ENCODE measurements at regions not wholly inside any gene's neighbourhood (a gene's known extent, or its start where the extent isn't known, plus 50 kb on each side); places are given as distances from the start of the nearest gene placed in this dataset.

DNA sequence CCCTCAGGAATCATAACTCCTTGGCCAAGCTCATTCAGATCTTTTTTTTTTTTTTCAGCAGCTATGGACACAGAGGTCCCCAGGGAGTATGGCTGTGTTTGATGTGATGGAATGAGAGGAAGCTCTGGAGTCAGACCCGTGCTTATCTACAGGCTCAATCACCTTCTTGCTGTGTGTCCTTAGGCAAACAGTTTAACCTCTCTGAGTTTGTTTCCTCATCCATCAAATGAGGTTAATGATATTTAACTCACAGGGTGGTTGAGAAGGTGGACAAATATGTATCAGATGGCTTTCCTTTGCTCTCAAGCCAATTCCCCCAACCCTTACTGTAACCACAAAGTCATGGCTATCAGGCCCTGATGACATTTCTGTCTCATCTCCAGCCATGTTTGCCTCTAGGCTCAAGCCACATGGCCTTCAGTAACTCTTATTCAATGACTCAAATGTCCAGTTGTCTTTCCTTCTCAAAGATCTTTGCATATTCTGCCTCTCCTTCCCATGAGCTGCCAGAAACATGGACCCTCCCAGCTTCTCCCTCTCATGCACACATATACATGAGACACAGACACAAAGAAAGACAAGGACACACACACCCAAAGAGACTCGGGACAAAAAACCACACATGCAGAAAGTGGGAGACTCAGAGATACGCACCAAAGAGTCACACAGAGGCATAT lies 303.5 kb upstream of the KAZN start:
- no peak for DNase-seq (ENCODE audit: low spot score)
- ATAC-seq: no peak

- ATAC-seq: no peak
- no peak for DNase-seq (ENCODE audit: low spot score)
Measured at GRCh38 chr1:14296795-14297194, 301.7 kb upstream of the KAZN start.

- no peak for ATAC-seq
- no peak for DNase-seq (ENCODE audit: low spot score)
Measured at GRCh38 chr1:14297356-14297755, 301.1 kb upstream of the KAZN start.

DNA sequence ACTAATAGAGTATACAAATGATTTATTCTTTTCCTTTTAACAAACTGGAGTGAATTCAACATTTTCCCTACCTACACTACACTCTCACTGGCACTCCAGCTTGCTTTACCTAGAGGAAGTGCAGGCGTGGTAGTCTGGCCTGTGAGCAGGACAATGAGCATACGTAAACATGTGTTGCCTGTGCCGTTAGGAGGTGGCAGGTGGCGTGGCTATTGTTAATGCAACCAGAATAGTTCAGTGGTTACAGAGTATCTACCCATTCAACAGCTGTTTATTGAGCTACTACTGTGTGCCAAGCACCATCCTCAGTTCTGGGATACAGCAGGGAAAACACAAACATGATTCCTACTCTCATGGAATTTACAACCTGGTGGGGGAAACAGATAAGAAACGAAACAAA lies 299.7 kb upstream of the KAZN start:
- ATAC-seq: no peak
- DNase-seq (ENCODE audit: low spot score): no peak

DNA sequence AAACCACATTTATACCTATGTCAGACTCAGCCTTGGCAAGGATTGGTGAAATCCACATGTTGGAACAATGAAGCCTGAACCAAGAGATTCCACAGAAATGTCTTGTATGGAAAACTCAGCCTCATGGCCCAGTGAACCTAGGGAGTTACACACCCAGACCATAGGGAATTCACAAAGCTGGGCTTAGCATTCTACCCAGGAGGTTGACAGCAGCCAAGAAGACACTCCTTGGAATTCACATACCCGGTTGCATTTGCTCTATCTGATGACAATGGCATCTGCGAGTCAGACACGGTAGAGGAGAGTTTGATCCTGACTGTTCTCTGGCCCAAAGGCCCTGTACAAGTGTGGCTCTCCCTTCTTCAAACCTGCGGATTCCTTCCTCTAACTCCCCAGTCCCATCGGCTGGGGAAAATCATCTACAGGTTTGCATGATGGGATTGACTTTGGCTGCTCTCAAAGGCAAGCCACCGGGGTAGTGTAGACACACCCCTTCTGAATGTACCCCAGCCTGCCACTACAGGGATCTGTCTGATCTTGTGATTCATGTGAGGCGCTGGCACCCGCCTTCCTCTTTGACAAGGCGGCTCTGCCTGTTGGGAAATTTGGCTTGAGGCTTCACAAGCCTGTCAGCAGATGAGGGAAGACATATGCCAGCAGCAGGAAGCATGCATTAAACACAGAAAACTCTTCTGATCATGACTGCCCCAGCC lies 297.3 kb upstream of the KAZN start:
- ATAC-seq (no peak), DNase-seq (ENCODE audit: low spot score) (no peak)

DNA sequence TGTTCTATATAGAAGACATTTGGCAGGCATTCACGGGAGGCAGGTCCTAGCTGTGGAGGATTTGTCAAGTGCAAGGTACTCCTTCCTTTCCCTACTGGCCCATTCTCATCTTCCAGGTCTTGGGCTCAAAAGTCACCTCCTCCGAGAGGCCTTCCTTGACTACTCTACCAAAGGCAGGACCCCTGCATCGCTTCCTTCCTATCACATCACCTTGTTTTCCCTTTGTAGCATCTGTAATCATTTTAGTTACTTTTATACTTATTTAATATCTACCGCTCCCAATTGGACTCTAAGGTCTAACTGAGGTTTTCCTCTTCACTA lies 296.8 kb upstream of the KAZN start:
- ATAC-seq: no peak
- DNase-seq (ENCODE audit: low spot score): no peak

DNA sequence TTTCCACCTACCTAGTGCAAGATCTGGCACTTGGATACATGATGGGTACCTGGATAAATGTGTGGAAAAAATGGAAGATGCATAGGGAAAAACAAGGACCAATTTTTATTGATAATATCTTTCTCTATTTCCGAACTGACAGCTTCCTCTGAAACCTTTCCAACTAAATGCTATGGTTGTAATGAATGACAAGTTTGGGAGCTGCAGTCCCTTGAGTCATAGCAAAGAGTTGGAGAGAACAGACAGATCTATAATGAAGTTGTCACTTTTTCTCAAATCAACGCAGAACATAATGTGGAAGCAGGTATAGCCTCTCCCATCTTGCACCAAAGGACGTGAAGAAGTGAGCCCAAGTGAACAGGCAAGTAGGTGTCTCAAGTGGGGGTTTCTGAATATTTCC lies 296.5 kb upstream of the KAZN start:
- no peak for DNase-seq (ENCODE audit: low spot score)
- ATAC-seq: no peak

GRCh38 chr1:14303011-14303410 lies 295.5 kb upstream of the KAZN start:
- no peak for ATAC-seq
- DNase-seq (ENCODE audit: low spot score): no peak

DNA sequence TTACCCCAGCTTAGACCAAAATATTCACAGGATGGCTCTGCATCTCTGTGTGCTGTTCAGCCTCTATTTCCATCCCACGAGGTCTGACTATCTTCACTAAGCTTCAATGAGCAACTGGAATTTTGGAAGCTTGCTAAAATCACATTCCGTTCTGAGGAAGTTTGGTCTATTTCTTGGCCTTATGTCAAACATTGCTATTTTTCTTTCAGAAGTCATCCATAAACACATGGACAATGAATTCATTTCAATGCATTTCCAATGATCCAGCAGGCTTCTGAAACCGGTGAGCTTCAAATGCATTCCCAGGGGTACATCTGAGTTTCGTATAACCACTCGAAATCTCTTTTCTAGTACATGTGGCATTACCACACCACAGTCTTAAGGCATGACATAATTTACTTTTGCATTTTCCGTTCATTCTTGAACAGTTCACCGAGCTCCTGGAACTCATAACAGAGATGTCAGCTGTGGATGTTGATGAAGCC lies 294.1 kb upstream of the KAZN start:
- DNase-seq (ENCODE audit: low spot score) (no peak), ATAC-seq (no peak)

DNA sequence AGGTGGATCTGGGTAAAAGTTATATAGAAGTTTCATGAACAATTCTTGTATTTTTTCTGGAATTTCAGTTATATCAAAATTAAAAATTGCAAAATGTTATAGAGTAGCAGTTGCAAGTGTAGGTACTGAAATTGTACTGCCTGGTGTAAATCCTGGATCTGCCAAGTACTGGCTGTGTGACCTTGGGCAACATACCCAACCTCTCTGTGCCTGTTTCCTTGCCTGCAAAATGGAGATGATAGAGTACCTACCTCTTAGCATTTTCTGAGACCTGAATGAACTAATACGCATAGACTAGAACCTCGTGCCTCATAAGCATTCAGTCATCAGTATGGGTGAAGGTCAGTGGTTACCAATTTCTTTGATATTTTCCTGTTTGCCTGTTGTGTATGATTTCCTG lies 290.0 kb upstream of the KAZN start:
- no peak for ATAC-seq
- no peak for DNase-seq (ENCODE audit: low spot score)

DNA sequence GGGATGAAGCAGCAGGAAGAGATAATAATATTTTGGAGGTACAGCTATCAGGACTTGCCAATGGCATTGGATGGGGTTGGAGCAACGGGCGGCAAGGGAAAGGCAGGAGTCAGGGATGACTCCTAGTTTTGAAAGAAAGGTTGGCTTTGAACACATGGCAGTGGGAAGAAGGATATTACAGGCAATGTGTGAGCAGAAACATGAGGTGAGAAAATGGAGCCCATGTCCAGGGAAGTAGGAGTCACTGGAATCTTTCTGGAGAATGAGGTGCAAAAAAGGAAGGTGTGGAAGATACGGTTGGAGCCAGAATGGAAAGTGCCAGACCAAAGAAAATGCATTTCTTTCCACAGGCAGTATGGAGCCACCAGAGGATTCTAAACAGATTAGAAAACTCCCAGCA lies 288.5 kb upstream of the KAZN start:
- ATAC-seq: no peak

GRCh38 chr1:14310476-14310875 lies 288.0 kb upstream of the KAZN start:
- no peak for DNase-seq (ENCODE audit: low spot score)
- no peak for ATAC-seq

More for the DNA sequence above, 288.5 kb upstream of the KAZN start:
- DNase-seq (ENCODE audit: low spot score): no peak

GRCh38 chr1:14313731-14314431 lies 284.6 kb upstream of the KAZN start:
- DNase-seq (ENCODE audit: low spot score) (no peak), ATAC-seq (no peak)

GRCh38 chr1:14318830-14319229 lies 279.7 kb upstream of the KAZN start:
- DNase-seq (ENCODE audit: low spot score) (no peak), ATAC-seq (no peak)

DNA sequence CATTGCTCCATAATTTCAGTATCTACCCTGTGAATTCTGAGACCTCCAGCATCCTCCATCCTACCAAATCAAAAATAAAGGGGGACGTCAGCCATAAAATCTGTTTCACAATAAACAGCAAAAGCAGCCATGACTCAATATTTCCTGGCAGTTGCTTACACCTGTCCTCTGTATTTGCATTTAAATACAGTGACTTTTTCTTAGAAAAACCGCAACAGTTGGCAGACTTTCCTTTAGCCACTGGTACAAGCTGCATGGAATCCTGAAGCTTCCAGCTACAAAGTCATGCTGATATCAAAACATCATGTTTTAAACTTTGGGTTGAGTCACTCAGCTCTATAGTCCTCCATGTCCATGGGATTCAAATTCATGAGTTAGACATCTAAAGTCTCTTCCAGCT lies 278.0 kb upstream of the KAZN start:
- ATAC-seq (no peak), DNase-seq (ENCODE audit: low spot score) (no peak)

- ATAC-seq: no peak
- no peak for DNase-seq (ENCODE audit: low spot score)
Measured at GRCh38 chr1:14320986-14321385, 277.5 kb upstream of the KAZN start.

DNA sequence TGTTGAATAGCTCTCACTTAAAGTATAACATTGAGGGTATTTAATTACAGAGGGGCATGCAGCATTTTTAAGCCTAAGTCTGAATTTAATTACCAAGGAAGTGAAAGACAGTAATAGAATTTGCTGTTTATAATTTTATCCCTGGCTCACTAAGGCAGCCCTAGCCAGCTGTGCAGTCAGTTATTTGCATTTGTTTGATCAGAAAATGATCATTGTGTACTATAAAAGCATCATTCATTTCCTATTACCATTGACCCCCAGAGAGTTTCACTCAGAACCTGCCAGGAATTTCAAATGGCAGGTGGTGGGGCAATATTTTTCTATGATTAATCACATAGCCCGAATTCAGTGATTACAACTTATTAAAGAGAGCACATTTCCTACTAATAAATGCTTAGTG lies 277.1 kb upstream of the KAZN start:
- ATAC-seq (no peak), DNase-seq (ENCODE audit: low spot score) (no peak)

DNA sequence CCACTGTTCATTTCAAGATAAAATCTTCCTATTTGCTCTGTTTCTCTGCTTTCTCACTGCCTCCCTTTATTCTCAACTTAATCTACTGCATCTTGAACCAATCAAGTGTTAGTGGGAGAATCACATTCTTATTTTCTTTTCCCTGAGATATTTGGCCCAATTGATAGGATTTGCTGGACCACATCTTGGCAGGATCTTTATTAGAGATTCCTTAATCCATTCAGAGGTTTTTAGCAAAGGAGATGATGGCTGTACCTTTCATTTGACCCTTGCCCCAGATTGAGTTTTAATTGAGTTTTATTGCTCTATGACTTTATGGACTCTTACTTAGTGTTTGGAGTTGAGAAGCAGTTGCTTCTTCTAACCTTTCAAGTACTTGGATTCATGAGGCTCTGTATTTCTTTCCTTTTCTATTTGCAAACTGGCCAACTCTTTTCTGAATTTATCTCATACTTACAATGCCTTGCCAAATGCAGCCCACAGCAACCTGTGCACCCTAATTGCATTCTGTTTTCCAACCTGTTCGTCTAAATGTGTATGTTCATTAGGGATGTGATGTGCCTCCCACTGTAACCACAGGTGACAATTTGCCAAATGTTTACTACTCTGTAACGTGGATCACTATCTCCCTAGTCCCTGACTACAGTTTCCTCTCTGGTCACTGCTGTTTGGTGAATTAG lies 274.8 kb upstream of the KAZN start:
- ATAC-seq (no peak), DNase-seq (ENCODE audit: low spot score) (no peak)

- DNase-seq (ENCODE audit: low spot score) (no peak), ATAC-seq (no peak)
Measured at GRCh38 chr1:14324248-14324630, 274.2 kb upstream of the KAZN start.

DNA sequence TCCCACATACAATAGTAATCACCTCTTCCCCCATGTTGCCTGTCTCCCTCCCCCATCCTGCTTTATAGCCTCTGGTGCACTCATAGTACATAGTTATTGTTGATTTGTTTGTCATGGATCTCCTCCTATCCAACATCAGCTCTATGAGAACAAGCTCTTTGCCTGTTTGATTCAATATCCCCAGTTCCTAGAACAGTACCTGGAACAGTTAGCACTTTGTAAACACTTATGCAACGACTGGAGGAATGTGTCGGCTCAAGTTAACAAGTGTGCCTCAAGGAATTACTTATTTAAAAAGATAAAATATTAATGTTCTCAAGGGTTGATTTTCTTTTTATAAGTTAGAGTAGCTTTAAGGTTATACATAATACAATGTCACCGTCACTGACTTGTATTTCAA lies 271.6 kb upstream of the KAZN start:
- no peak for DNase-seq (ENCODE audit: low spot score)
- ATAC-seq: no peak

DNA sequence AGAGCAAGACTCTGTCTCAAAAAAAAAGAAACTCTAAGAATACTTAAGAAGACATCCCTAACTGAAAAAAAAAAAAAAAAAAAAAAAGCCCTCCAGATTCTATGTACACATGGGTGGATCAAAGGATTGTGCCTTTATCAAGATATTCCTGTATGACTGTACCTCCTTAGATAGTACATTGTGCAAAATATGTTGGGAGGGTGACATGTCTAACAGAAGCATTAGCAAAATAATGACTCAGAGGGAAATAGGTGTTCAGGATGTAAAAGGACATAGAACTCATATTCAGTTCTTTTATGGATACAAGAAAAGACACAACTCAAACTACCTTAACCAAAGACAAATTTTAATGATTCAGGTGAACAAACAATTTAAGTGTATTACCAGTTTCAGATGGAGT lies 269.8 kb upstream of the KAZN start:
- no peak for DNase-seq (ENCODE audit: low spot score)
- ATAC-seq: no peak

DNA sequence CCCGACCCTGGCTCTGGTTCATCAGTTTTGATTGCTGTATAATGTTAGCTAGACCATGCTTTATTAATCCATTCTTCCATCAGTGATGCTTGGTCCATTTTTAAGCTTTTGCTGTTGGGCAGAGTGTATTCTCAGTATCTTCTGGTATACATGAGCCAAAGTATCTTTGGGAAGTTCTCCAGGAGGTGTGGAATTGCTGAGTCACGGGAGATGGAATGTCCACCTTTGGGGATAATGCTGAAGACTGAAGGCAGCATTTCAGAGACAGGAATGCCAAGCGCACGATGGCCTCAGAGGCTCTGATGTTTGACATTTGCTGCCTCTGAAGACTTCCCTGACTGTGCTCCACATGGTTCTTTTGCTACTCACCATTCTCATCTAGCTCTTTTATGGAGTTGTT lies 266.3 kb upstream of the KAZN start:
- DNase-seq (ENCODE audit: low spot score) (no peak), ATAC-seq (no peak)
